ENCODE measurements at regions not wholly inside any gene's neighbourhood (a gene's known extent, or its start where the extent isn't known, plus 50 kb on each side); places are given as distances from the start of the nearest gene placed in this dataset.

GRCh38 chr6:1082285-1082935 lies 229.5 kb upstream of the FOXQ1 start:
- H3K9me3 Mint-ChIP-seq = no peaks in the 10 kb centered on the region
- no peak overlapping the region for H3K4me3 Mint-ChIP-seq
- H3K4me1 Mint-ChIP-seq = no peaks in the 10 kb centered on the region
- DNase-seq = no peak
- no peaks in the 10 kb centered on the region for H3K36me3 Mint-ChIP-seq
- H3K27ac Mint-ChIP-seq = no peak overlapping the region
- peaks cover 1 to 9% (median 2%) of the 10 kb centered on the region in 3 donors for H3K27me3 Mint-ChIP-seq (ENCODE audit: low read depth in 3 of 3)

DNA sequence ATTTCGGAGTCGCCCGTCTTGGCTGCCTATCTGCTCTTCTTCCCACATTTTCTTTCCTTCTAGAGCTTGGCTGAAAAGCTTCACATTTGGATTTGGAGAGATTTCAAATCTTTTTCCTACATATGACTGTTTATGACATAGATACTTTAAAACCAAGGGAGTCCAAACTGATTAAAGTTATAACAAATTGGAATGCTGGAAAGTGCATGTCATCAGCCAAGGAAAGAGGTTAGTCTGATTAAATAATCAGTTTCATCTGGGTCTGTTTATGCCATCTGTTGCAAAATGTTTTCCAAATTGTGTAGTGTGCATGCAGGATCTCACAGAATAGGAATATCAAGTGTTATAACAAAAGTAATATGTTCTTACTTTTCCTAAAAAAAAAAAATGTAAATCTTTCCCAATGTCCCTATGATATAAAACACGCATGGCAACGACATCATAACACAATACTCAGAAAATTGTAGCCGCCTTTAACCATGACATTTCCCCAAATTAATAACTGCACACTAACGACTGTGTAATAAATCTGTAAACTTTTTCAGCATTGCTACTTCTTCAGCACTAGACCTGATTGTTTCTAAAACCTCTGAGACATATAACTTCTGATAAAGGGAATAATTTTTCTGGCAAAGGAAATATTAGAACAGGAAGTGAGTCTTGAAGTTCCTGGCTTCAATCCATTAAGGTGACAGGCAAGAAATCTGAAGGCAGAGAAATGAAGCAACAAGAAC lies 230.2 kb upstream of the FOXQ1 start:
- Mint-ChIP-seq H3K36me3 (no peaks in the 10 kb centered on the region), H3K4me1 (no peaks in the 10 kb centered on the region)

DNA sequence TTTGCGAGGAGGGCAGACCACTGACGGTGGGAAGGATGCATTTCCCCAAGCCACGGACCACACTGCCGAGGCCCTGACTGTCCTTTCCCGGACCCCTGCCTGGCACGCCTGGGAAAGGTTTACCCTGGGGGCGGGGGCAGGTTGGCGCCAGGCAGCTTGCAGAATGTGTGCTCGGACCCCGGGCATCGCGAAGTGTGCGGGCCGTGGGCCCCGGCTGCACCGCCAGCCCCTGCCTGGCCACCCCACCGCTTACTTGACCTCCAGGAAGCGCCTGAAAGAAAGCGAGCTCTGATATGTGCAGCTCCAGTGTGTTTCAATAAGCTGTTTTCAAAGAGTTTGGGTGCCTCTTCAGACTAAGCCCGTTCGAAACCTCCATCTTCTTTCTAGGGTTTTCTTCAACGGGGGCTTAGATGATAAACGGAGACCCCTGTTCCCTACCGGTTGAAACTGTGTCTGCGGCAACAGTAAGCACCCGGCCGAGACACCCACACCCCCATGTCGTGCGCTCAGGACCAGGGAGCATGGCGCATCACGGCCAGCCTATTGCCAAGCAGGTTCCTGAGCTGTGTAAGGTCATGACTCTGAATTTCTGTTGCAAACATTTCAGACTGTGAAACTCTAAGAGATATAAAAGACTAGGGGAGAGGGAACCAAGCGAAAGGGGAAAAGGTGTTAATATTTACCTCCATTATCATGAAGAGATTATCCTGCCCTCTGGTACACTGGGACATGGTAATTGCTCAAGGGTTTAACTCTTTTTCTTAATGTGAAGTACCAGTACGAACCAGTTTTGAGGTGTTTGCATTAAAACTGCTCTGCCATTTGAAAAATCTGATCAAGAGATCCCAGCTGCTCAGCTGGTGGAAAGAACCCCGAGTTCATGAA lies 231.2 kb upstream of the FOXQ1 start:
- no peak overlapping the region for H3K27ac Mint-ChIP-seq
- no peaks in the 10 kb centered on the region for H3K9me3 Mint-ChIP-seq
- no peaks in the 10 kb centered on the region for H3K36me3 Mint-ChIP-seq
- no peaks in the 10 kb centered on the region for H3K4me1 Mint-ChIP-seq
- H3K27me3 Mint-ChIP-seq (ENCODE audit: low read depth in 3 of 3) = peaks cover 0 to 4% (median 1%) of the 10 kb centered on the region in 3 donors
- DNase-seq = no peak
- H3K4me3 Mint-ChIP-seq = no peak overlapping the region

More for the DNA sequence above, 230.2 kb upstream of the FOXQ1 start:
- Mint-ChIP-seq H3K27ac (no peak overlapping the region), H3K9me3 (no peaks in the 10 kb centered on the region), H3K27me3 (ENCODE audit: low read depth in 3 of 3) (peaks cover 1 to 9% (median 2%) of the 10 kb centered on the region in 3 donors), H3K4me3 (no peak overlapping the region)
- DNase-seq = no peak

DNA sequence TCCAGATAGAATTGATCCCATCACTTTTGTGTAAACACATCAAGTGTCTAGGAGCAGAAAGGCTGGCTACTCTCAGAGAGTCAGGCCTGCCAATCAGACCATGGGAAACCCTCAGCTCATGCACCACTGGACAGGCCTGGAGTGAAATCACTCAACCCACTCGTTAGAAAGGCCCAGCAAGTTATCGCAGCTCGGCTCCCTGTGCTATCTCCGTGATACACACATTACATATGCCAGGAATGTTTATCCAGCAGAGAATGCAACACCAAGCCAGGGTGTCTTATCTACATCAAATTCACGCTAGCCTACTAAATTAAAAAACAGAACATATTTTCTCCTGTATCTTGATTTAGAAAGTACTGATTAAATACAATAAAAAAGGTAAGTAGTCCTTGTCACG lies 232.4 kb upstream of the FOXQ1 start:
- Mint-ChIP-seq H3K9me3 (no peaks in the 10 kb centered on the region), H3K4me3 (no peak overlapping the region), H3K27me3 (ENCODE audit: low read depth in 3 of 3) (peaks cover 0 to 6% (median 4%) of the 10 kb centered on the region in 3 donors), H3K27ac (no peak overlapping the region), H3K4me1 (no peaks in the 10 kb centered on the region), H3K36me3 (no peaks in the 10 kb centered on the region)
- DNase-seq = no peak

GRCh38 chr6:1077478-1078416 lies 234.2 kb upstream of the FOXQ1 start:
- Mint-ChIP-seq H3K27me3 (ENCODE audit: low read depth in 3 of 3) (peaks cover 0 to 6% (median 2%) of the 10 kb centered on the region in 3 donors), H3K36me3 (no peaks in the 10 kb centered on the region), H3K27ac (no peak overlapping the region), H3K4me1 (no peaks in the 10 kb centered on the region), H3K4me3 (no peak overlapping the region), H3K9me3 (no peaks in the 10 kb centered on the region)
- DNase-seq = no peak

- Mint-ChIP-seq H3K4me1 (no peaks in the 10 kb centered on the region), H3K4me3 (no peak overlapping the region), H3K27ac (no peak overlapping the region), H3K36me3 (no peaks in the 10 kb centered on the region), H3K9me3 (no peaks in the 10 kb centered on the region), H3K27me3 (ENCODE audit: low read depth in 3 of 3) (peaks cover 0 to 6% (median 2%) of the 10 kb centered on the region in 3 donors)
- no peak for DNase-seq
These were observed 235.1 kb upstream of the FOXQ1 start for GRCh38 chr6:1076531-1077459.

DNA sequence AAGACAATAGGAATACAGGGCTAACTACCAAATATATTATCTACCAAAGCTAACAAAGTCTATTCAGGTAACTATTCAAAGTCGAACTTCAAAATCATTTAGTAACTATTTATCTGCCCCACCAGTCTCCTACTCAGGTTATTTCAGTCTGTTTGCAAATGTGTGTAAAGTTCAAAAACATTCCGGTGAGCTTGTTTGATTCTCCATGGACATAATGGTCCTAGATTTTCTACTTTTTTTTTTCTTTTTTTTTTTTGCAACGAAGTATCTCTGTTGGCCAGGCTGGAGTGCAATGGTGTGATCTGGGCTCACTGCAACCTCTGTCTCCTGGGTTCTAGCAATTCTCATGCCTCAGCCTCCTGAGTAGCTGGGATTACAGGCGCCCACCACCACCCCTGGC lies 236.0 kb upstream of the FOXQ1 start:
- no peaks in the 10 kb centered on the region for H3K9me3 Mint-ChIP-seq
- no peak for DNase-seq
- no peak overlapping the region for H3K4me3 Mint-ChIP-seq
- no peaks in the 10 kb centered on the region for H3K36me3 Mint-ChIP-seq
- peaks cover 0 to 6% (median 2%) of the 10 kb centered on the region in 3 donors for H3K27me3 Mint-ChIP-seq (ENCODE audit: low read depth in 3 of 3)
- no peak overlapping the region for H3K27ac Mint-ChIP-seq
- no peaks in the 10 kb centered on the region for H3K4me1 Mint-ChIP-seq

DNA sequence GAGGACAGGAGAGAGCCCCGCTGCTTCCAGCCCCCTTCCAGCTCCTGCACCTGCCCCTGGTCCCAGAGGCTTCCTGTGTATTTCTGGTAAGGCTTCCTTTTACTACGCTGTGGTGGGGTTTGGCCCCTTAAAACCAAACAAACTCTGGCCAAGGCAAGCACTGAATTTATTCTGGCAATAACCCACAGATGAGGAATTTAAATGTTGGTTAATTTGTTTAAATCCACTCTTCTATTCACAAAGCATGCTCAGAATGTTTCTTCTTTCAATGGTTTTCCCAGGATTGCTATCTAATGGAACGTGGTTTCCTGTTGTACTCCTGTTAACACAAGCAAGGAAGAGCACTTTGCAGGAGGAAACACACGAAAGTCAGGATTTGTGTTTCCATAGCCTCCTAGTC lies 236.5 kb upstream of the FOXQ1 start:
- Mint-ChIP-seq H3K4me3 (no peak overlapping the region), H3K9me3 (no peaks in the 10 kb centered on the region), H3K36me3 (no peaks in the 10 kb centered on the region), H3K27me3 (ENCODE audit: low read depth in 3 of 3) (peaks cover 0 to 6% (median 2%) of the 10 kb centered on the region in 3 donors), H3K4me1 (no peaks in the 10 kb centered on the region), H3K27ac (no peak overlapping the region)
- DNase-seq = no peak

DNA sequence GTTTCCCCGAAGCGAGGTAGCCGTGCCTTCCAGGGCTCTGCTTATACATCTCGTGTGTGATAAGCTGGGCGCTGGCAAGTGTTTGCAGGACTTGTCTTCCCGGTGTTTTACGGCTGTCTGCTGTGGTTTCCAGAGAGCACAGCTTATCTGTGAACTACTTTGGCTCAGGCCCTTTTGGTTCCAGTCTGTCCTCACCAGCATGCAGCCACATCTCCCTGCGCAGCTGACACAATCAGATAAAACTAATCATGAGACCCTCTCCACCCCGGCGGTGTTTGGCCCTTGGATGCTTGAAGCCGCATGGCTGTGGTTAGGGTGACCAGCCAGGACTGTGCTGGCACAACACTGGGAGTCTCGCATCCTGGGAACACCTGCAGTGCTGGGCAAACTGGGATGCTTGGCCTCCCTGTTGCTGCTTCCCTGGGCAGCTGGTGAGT lies 241.8 kb upstream of the FOXQ1 start:
- Mint-ChIP-seq H3K4me1 (no peaks in the 10 kb centered on the region), H3K36me3 (no peaks in the 10 kb centered on the region), H3K27me3 (ENCODE audit: low read depth in 3 of 3) (peaks cover 0 to 4% (median 2%) of the 10 kb centered on the region in 3 donors), H3K9me3 (no peaks in the 10 kb centered on the region), H3K4me3 (no peak overlapping the region), H3K27ac (no peak overlapping the region)
- DNase-seq = no peak

DNA sequence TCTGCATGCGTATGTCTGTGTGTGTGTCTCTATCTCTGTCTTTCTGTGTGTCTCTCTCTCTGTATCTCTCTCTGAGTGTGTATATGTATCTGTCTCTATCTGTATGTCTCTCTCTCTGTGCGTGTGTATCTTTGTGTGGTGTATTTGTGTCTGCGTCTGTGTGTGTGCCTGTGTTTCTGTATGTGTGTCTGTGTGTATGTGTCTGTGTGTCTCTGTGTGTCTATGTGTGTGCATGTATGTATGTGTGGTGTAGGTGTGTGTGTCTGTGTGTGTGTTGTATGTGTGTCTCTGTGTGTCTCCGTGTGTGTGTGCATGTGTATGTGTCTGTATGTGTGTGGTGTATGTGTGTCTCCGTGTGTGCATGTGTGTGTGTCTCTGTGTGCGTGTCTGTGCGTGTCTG lies 243.0 kb upstream of the FOXQ1 start:
- Mint-ChIP-seq H3K4me3 (no peak overlapping the region), H3K27me3 (ENCODE audit: low read depth in 3 of 3) (peaks cover 2 to 3% (median 3%) of the 10 kb centered on the region in 3 donors), H3K4me1 (no peaks in the 10 kb centered on the region), H3K36me3 (no peaks in the 10 kb centered on the region), H3K27ac (no peak overlapping the region), H3K9me3 (no peaks in the 10 kb centered on the region)
- DNase-seq = no peak

GRCh38 chr6:1068068-1068467 lies 243.8 kb upstream of the FOXQ1 start:
- Mint-ChIP-seq H3K9me3 (no peaks in the 10 kb centered on the region), H3K27ac (no peak overlapping the region), H3K4me1 (no peaks in the 10 kb centered on the region), H3K27me3 (ENCODE audit: low read depth in 3 of 3) (peaks cover 2 to 3% (median 3%) of the 10 kb centered on the region in 3 donors), H3K4me3 (no peak overlapping the region), H3K36me3 (no peaks in the 10 kb centered on the region)
- DNase-seq = no peak

- Mint-ChIP-seq H3K36me3 (no peaks in the 10 kb centered on the region), H3K4me1 (no peaks in the 10 kb centered on the region), H3K9me3 (no peaks in the 10 kb centered on the region)
These were observed 244.6 kb upstream of the FOXQ1 start for GRCh38 chr6:1067346-1067745.

More at GRCh38 chr6:1067346-1067745, 244.6 kb upstream of the FOXQ1 start:
- DNase-seq = no peak
- Mint-ChIP-seq H3K27ac (no peak overlapping the region), H3K27me3 (ENCODE audit: low read depth in 3 of 3) (peaks cover 2 to 3% (median 3%) of the 10 kb centered on the region in 3 donors), H3K4me3 (no peak overlapping the region)

Measured in immature natural killer cell (primary cell).